PC-3 (cell line): ENCODE measurements at regions not wholly inside any gene's neighbourhood (a gene's known extent, or its start where the extent isn't known, plus 50 kb on each side); places are given as distances from the start of the nearest gene placed in this dataset.

Experiments
- EZH2 ChIP-seq: fragments of 300-600 bp; sonication (generic); IDR thresholded peaks from one replicate; pipeline ENCODE4 v1.6.1; 2017; ENCODE audit warnings: antibody characterized with exemption, mild to moderate bottlenecking, low read length; ENCODE audit not compliant: unreplicated experiment
- TF ChIP-seq, protein P1 (sequence below): fragments of 300-600 bp; sonication (generic); conservative IDR thresholded peaks from 2 replicates; pipeline ENCODE4 v1.5.1; 2017; ENCODE audit warnings: antibody characterized with exemption, low read depth, mild to moderate bottlenecking, low read length

DNA sequence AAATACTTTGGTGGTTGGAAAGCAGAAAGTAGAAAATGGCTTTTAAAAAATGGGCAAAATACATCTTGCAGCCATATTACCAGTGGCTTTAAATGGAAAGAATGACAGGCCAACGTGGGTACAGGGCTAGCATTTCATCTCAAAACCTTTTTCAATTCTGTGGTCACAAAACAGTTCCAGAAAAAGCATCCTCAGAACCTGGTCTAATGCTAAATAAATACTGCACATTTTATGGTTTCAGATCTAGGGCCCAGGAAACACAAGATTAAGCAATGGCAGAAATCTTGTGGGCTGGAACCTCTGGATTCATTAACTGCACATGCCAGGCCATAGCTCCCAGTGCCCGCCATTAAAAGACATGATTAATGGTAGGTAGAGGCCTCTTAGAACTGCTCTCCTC lies 470.2 kb upstream of the RASGRP1 start:
- TF ChIP-seq, protein P1, sequence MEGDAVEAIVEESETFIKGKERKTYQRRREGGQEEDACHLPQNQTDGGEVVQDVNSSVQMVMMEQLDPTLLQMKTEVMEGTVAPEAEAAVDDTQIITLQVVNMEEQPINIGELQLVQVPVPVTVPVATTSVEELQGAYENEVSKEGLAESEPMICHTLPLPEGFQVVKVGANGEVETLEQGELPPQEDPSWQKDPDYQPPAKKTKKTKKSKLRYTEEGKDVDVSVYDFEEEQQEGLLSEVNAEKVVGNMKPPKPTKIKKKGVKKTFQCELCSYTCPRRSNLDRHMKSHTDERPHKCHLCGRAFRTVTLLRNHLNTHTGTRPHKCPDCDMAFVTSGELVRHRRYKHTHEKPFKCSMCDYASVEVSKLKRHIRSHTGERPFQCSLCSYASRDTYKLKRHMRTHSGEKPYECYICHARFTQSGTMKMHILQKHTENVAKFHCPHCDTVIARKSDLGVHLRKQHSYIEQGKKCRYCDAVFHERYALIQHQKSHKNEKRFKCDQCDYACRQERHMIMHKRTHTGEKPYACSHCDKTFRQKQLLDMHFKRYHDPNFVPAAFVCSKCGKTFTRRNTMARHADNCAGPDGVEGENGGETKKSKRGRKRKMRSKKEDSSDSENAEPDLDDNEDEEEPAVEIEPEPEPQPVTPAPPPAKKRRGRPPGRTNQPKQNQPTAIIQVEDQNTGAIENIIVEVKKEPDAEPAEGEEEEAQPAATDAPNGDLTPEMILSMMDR = no peak
- TF ChIP-seq EZH2 = no peak
